Smooth muscle cell of the brain vasculature (primary cell): ENCODE measurements at regions not wholly inside any gene's neighbourhood (a gene's known extent, or its start where the extent isn't known, plus 50 kb on each side); places are given as distances from the start of the nearest gene placed in this dataset.

ENCODE experiments used
- DNase-seq: peaks from one replicate; pipeline ENCODE4 v3.0.0-alpha.2; 2012; ENCODE audit warnings: low read depth, low spot score

DNA sequence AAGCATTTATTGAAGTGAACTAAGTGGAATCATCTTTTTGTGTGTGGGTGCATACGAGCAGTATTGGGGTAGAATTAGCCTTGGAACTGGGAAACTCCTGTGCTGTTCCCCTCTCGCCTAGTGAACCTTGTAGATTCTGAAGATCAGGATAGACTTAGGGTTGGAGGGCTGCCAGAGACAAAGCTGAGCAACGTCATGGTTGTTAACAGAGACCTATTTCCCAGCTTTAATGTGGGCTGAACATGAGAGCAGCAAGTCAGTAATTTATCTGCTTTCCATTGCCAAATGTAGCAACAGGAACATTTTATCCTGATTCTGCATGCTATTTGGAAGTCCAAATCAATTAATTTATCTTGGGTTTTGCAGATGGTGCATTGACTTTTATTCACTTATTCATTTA, 246.6 kb downstream of the IL20RB start:
- DNase-seq: no peak

DNA sequence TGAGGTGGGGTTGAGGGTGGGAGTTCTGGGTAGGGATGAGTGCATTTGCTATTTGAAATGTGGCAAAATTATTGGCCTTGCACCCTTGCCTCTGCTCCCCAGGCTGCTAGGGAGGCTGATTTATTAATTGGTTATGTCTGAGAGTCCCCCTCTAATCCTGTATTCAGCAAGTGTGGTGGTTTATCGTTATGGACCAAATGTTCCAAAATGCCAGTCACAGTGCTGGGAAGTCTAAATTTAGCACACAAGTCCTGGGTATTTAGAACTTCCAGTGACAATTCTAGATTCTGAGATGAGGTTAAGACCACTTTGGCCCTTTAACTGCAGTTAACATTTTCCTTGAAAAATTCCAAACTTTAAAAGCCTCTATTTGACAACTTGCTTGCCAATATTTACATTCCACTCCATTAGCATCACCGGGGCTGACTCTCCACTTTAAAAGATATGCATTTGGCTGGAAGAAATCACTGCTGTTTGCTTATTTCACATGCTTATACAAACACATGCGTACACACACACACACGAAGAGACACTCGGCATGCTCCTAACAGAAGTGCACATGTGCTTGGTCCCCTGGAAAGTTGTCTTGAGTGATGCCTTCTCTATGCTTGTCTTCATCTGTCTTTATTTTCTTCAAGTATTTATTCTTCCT, 247.7 kb downstream of the IL20RB start:
- DNase-seq: no peak

DNA sequence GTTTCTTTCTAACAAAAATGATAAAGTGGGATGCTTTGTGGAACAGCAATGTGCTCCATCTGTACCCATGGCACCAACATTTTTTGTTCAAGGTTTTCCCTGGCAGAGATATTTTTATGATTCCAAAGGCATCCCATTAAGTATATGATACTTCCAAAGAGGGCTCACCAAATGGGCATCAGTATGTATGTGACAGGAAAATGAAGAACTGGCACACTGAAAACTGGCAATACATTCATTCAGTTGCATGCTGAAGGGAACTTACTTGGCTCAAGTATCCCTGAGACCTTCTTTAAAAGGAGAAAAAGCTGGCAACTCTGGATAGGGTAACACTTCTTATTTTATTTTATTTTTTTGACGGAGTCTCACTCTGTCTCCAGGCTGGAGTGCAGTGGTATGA, 249.8 kb downstream of the IL20RB start:
- no peak for DNase-seq

DNA sequence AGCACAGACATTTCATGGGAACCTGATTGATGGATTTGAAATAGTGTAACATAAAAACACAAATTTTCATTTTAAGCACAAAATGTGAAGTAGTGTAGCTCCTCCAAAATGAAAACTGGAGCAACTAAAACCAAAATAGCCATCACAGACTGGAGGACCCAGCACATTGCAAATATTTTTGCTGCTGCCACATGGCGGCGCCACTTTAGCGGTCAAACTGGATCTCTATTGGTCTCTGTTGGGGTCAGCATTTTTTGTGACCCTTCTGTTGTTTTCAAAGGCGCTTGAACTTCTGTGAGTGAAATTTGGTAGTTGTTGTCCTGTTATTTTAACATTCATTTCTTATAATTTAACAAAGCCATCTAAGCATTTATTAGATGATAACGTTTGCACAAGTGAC, 259.9 kb downstream of the IL20RB start:
- DNase-seq: no peak

DNA sequence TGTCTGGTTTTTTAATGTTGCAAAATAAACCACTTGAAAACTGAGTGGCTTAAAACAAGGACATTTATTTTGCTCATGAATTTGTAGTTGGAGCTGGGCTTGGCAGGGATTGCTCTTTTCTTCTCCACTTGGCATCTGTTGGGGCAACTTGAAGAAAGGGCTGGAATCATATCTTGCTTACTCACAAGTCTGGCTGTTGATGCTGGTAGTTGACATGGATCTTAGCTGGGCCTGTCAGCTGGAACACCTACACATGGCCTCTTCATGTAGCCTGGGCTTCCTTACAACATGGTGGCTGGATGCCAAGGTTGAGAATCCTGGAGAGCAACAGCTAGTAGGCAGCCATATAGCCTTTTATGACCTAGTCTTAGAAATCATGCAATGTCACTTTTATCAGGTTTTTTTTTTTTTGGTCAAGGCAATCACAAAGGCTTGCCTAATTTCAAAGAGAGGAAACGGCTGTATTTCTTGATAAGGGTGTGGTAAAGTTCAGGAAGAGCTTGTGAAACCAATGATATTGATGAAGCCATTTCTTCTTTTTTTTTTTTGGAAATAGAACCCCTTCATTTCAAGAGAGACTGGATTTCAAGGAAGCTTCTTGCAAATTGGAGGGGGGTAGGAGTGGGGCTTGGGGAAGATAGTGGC, 262.1 kb downstream of the IL20RB start:
- no peak for DNase-seq

DNA sequence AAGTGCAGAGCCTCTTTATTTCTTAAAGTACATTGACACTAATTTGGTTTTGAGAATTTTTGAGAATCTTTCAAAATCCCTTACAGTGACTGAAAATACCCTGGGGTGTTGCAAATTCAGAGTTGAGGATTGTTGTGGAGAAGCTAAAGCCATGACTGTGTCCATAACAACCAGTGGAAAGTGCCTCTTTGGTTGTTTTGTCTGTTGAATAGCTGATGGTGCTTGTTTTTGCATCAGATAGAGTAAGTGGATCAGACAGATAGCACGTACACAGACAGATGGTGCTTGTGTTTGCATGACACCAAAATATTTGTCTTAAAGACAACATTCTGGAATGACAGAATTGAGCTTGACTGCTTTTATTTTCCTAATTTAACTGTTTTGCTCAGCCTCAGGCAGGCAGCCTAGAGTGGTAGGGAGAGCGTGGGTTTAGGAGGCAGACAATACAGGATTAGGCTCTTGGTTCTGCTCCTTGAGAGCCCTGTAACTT, 265.0 kb downstream of the IL20RB start:
- no peak for DNase-seq

DNA sequence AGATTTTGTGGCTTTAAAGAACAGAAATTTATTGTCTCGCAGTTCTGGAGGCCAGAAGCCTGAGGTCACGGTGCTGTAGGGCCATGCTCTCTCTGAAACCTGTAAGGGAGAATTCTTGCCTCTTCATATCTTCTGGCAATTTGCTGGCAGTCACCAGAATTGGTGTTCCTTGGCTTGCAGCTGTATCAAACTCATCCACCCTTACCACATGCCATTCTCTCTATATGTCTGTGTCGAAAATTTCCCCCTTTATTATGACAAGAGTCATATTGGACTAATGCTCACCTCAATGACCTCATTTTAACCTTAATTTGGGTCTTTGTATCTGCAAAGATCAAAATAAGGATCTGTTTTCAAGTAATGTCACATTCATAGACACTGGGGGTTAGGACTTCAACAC, 266.7 kb downstream of the IL20RB start:
- DNase-seq: no peak

DNA sequence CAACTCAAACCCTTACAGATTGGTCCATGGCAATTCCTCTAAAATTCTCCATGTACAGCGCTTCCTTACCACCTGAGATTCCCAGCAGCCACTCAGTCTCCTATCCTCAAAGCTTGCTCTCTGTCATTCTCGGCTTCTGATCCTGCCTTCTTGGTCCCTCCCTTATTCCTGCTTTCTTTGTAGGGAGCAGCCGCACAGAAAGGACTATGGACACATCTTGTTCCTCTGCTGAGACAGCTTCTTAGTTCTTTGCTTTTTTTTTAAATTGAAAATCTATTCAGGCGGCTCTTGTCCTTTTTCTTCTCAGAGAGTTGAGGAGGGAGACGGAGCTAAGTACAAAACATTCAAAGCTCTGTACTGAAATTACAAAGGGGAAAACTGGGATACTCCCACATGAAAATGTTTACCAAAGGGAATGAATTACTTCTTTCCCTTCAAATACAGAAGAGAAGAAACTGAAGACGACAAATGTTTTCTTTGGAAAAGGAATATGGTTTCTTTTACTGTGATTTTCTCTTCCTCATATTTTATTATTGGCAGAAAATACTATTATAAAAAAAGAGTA, 285.1 kb downstream of the IL20RB start:
- DNase-seq: no peak

DNA sequence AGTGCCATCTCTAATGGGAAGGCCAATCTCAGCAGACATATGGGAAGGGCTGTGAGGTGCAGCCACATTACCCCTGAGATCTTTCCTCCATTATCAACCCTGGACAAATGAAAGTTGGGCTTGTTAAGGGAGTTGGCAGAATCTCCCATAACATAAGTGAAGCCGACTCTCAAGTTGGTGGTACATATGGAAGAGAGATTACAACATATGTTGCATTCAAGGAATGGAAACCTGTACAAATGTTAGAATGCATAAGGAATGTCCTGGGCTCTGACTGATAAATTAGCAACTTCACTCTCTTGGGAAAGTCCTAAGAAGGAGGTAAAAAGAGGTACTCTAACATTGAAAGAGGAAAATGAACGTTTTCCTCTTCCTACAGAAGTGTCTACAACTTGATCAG, 288.7 kb downstream of the IL20RB start:
- no peak for DNase-seq

DNA sequence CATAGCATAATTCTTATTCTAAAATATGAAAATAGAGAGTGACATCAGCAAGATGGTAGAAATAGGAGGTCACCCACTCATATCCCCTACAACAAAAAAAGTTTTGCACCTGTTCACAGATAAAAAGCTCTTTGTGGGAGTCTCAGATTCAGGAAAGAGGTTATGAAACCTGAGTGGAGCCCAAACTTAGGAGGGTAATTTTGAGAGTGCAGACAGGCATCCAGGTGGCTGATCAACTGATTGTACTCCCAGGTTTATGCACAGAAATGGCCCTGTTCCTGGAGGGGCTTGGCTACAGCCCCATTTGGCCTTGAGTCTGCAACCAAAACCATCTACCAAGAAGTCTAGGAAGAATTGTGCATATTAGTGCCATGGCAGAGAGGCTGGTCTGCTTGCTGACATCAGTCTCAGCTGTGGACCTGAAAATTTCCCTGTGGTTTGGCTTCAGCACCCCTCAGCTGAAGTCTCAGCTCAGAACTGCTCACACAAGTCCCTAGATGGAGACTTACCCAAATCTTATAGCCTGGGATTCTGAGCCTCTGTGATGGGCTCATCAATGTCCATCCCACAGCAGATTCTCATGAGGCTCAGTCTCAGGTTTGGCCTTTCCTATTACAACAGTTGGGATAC, 291.6 kb downstream of the IL20RB start:
- no peak for DNase-seq

DNA sequence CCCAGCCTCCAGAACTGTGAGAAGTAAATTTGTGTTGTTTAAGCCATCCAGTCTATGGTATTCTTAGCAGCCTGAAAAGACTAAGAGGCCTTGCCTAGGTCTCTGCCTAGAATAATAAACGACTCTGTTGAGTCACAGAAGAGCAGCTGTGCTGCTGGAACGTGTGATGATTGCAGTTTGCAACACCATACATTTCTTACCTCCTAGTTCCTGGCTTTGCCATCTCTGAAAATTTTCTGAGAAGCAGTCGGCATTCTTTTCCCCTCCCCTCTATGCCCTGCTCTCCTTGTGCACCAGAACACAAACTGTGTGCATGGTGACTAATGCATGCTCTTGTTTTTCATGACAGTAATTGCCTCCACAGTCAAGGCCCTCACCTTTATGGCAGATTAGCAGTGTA, 301.3 kb downstream of the IL20RB start:
- no peak for DNase-seq

DNA sequence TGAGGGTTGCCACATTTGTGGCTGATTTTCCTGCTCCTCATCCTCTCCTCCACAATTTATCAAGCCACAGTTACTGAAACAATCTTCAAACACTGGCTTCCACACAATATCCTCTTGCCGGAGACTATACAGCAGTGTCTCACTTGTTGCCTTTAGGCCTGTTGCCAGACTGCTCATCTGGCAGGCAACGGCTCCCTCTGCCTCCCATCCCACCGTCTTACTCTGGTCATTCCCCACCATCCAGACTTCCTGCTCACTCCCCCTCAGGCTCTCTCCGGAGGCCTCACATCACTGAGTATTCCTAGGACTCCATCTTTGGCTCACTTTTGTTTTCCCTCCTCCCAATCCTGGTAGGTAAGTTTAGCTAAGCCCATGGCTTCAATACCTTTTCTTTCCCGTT, 301.9 kb downstream of the IL20RB start:
- DNase-seq: no peak

DNA sequence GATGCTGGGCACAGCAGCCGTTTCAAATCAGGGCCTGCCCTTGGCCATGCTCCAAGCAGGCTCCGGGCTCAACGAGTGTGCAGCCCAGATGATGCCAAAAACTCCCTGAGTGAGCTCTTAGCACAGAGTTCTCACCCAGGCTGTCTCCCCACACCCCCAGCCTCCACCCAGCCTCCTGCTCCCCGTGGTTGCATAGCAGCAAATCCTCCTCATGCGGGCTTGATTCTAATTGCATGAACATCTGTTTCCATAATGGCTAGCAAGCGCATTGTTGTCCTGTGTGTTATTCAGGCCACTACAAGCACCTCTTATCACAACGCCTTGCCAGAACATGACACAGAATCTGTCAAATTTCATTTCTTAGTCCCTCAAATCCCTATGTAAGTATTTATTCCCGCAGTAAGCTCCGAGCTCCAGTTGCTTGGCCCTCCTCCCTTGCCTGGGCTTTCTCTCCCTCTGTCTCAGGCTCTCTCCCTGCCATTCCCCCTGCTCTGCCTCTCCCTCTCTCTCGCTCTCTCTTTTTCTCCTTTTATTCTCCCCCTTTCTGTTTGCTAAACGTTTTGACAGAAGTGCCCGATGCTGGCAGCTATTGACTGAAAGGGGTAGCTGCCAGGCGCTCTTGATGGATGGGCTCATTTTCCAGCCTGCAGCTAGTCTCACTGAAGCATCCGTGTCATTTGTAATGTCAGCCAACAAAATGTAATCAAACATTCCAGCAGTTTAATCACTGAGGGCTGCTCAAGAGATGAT, 306.5 kb downstream of the IL20RB start:
- DNase-seq: no peak

DNA sequence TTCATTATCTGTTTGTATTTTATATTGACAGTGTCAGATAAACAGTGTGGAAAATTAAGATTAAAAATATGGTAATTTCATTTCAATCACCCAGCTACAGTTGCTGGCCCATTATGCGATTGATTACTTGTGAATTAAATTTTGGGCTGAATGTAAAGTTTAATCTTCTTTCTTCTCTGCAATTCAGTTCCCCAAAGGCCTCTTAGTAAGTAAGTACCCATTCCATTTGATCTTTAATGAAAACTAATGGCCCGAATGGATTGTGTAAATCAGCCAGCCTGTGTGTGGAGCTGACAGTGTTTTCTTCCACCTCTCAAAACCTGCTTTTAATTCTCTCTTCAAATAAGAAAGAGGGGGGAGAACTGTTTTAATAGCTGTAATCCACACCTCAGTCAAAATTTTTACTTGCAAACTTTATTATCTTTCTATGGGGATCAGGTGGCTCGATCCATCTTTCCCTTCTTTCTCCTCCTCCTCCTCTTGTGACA, 307.1 kb downstream of the IL20RB start:
- no peak for DNase-seq

DNA sequence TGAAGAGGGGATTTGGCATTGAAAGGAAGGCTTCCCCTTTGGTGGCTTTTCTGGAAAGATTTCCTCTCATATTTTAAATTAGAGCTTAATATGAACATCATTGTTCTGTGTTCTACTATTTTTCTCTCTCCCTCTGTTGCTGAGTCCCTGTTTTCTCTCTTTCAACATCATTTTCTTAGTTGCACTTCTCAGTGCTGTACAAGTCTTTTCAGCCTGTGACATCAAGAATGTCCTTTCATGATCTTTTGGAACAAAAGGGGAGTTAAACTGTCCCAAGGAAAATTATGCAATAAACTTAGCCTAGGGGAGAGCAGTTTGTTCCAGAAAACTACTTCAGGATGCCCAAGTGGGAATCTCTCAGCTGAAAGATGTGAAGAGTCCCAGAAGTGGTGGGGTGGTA, 325.1 kb downstream of the IL20RB start:
- no peak for DNase-seq

DNA sequence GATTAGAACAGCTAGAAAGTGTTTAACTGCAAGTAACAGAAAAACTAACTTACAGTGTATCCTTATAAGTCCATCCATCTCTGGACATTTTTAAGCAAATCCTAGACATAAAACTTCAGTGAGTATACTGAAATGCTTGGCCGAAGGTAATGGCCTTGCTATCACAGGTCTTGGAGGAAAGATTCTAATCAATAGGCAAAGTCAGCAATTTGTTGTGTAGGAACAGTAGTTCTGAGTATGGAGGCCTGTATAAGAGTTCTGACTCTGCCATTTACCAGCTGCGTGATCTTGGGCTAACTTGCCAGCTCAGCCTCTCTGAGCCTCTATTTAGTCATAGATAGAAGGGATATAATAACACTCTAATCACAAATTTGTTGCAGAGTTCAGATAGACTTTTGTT, 328.1 kb downstream of the IL20RB start:
- no peak for DNase-seq

DNA sequence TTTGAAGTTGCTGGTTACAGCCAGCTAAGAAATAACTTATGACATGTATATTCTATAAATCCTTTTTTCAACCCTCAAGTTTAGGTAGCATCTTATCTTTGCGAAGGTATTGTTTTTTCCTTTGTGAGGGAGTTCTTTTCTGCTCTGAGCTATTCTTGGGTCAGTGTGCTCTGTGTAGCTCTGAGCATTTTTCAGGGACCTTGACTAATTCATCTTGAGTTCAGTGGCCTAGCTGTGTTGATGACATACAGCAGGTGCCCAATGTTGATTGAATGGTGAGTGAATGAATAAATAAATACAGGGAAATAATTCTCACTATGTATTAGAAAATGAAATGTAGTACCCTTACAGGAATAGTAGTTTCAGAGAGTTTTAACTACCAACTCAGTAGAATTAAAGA, 335.3 kb downstream of the IL20RB start:
- DNase-seq: no peak

DNA sequence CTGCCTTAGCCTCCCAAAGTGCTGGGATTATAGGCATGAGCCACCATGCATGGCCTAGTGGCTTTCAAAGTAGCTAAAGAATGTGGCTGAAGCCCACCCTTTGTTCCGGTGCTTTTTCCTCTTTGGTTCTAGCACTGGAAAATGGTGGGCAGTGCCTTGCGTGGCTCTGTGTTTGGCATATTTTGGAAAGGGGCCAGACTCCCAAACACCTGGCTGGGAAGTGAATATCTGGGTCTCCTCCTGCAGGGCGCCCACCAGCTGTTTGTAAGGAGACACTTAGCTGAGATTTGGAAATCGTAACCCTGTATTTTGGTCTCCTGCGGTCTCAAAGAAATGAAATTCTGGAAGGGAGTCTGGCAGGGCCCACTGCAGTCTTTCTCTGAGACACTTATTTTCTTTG, 336.4 kb downstream of the IL20RB start:
- no peak for DNase-seq

DNA sequence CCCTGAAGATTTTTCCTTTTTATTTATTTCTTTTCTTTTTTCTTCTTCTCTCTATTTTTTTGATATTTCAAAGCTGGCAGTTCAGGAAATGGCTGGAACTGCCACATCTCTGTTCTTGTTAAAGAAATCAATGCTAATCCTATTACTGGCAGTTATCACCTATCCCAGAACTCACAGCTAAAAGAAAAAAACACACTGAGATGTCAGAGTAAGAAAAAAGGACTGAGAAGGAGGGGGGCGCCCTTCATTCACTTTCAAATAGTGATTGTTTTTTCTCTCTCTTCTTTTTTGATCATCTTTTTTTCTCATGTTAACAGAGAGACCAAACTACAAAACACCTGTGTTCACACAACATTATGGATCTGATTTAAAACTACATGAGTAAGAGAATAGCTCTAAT, 337.1 kb downstream of the IL20RB start:
- DNase-seq: no peak

DNA sequence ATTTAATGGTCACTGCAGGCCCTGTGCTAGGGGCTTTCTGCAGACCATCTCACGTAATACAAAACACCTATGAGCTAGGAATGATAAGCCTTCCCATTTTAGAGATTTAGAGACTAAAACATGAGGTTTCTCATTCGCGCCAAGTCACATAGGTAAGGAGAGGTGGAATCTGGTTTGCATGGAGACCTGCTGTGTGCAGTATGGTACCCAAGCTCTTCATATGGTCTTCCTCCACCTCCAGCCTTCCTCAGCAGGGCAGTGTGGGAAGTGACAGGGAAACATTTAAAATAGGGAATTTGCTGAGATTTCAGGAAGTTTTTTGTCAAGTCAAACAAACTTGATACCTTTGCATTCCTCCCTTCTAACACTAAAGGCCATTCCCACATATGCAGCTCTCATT, 337.6 kb downstream of the IL20RB start:
- DNase-seq: no peak

DNA sequence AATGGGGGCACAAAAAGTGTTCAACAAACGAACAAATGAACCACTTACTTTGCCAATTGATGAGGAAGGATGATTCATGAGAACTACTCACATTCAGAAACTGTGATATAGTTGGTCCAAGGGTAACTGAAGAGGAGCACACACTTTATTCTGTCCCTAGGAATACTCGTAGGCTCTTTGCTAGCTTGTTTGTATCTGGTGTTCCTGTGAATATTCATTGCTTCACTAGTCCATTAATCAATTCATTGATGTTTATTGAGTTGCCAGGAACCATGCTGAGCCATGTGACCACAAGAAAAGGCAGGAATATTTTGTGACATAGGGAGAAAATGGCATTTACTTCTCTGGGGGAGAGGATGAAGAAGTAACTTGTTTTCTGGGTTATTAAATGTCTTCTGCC, 338.3 kb downstream of the IL20RB start:
- DNase-seq: no peak

DNA sequence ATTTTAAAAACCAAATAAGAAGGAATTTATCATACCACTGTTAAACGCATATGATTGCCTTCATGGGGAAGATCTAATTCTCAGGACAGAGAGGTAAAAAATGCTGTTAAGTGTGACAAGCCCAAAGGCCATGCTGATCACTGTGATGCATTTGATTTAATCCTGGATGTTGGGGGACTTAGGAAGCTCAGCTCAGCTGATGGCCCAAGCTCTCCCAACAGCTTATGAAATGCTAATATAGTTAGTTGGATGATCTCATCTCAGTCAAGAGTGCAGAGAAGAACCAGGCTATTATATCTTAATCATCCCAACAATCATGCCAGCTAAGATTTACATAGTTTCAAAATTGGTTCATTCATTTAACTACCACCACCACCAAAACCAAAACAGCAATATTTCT, 340.0 kb downstream of the IL20RB start:
- DNase-seq: no peak
